Liver (tissue), 3 donors: ENCODE measurements at regions not wholly inside any gene's neighbourhood (a gene's known extent, or its start where the extent isn't known, plus 50 kb on each side); places are given as distances from the start of the nearest gene placed in this dataset.

Source experiments
- HNF4G ChIP-seq: IDR thresholded peaks from 2 replicates; pipeline ENCODE4 v1.6.1; 2016; ENCODE audit warnings: antibody characterized with exemption
- JUND ChIP-seq, 2 donors: IDR thresholded peaks; 2 replicates each; pipeline ENCODE4 v1.6.1; 2016; ENCODE audit warnings: antibody characterized with exemption in 2 of 2
- RAD21 ChIP-seq, 2 donors: IDR thresholded peaks; 2 replicates each; pipeline ENCODE4 v1.6.1; 2016; ENCODE audit warnings: antibody characterized with exemption in 2 of 2, mild to moderate bottlenecking in 2 of 2
- TAF1 ChIP-seq: conservative IDR thresholded peaks from 2 replicates; pipeline ENCODE4 v1.6.1; 2016; ENCODE audit warnings: antibody characterized with exemption, mild to moderate bottlenecking
- TF ChIP-seq, protein P1 (sequence below): fragments of 150-350 bp; IDR thresholded peaks from 2 replicates; pipeline ENCODE4 v1.5.1; 2017; ENCODE audit warnings: improper control_type of control experiment, low read depth, low read length; ENCODE audit not compliant: missing input control
- donor health status: healthy.
- donor health status: healthy.

DNA sequence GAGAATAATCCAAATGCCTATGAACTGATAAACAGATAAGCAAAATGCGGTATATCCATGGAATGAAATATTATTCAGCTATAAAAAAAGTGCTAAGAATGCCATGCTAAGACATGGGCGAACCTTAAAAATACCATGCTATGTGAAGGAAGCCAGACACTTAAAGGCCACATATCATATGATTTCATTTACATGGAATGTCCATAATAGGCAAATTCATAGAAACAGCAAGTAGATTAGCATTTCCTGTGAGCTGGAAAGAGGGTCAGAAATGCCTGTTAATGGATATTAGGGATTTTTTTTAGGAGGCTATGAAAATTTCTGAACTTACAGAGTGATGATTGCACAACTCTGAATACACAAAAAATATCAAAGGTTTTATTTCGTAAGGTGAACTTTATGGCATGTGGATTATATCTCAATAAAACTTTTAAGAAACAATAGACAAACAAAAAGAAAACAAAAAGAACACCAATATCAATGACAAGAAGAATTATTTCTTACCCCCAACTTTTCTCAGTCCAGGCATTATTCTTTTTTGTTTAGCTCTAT lies 1207.7 kb downstream of the SUCLG1 start:
- TF ChIP-seq, protein P1, sequence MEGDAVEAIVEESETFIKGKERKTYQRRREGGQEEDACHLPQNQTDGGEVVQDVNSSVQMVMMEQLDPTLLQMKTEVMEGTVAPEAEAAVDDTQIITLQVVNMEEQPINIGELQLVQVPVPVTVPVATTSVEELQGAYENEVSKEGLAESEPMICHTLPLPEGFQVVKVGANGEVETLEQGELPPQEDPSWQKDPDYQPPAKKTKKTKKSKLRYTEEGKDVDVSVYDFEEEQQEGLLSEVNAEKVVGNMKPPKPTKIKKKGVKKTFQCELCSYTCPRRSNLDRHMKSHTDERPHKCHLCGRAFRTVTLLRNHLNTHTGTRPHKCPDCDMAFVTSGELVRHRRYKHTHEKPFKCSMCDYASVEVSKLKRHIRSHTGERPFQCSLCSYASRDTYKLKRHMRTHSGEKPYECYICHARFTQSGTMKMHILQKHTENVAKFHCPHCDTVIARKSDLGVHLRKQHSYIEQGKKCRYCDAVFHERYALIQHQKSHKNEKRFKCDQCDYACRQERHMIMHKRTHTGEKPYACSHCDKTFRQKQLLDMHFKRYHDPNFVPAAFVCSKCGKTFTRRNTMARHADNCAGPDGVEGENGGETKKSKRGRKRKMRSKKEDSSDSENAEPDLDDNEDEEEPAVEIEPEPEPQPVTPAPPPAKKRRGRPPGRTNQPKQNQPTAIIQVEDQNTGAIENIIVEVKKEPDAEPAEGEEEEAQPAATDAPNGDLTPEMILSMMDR, result no peak
- no peak for TF ChIP-seq RAD21 (IDR thresholded peaks at IDR 0.05)
- no peak for TF ChIP-seq TAF1
- no peak for TF ChIP-seq HNF4G
- TF ChIP-seq JUND (IDR thresholded peaks at IDR 0.05), result no peak
